WTC11 (cell line): ENCODE measurements at regions not wholly inside any gene's neighbourhood (a gene's known extent, or its start where the extent isn't known, plus 50 kb on each side); places are given as distances from the start of the nearest gene placed in this dataset.

Experiments used
- ATF6 ChIP-seq: sonication (generic); formaldehyde crosslinking; IDR thresholded peaks from 2 replicates; pipeline ENCODE4 v1.8.1; 2023; ENCODE audit warnings: mild to moderate bottlenecking, missing genetic modification reagents
- NFYB ChIP-seq: sonication (generic); formaldehyde crosslinking; conservative IDR thresholded peaks from 2 replicates; pipeline ENCODE4 v1.8.0; 2022; ENCODE audit warnings: low read depth, missing genetic modification reagents

GRCh38 chr5:160961761-160962160, 109.8 kb upstream of the ATP10B start:
- TF ChIP-seq NFYB (CRISPR knock-in tag) (no peak), ATF6 (no peak)
